Tibial nerve (tissue), 3 donors: ENCODE measurements at regions not wholly inside any gene's neighbourhood (a gene's known extent, or its start where the extent isn't known, plus 50 kb on each side); places are given as distances from the start of the nearest gene placed in this dataset.

Experiments used
- POLR2A ChIP-seq, 2 donors: fragments of 450-650 bp; IDR thresholded peaks; one replicate each; pipeline ENCODE4 v1.6.1; 2017; ENCODE audit warnings: antibody characterized with exemption in 2 of 2, mild to moderate bottlenecking in 2 of 2, moderate library complexity in 2 of 2
- TF ChIP-seq, protein P1 (sequence below), 5 experiments: fragments of 200-600 bp in 3 of 5; fragments of 450-650 bp in 2 of 5; sonication (generic) in 3 of 5; IDR thresholded peaks; one replicate each; pipeline ENCODE4 v1.5.1; 2016 to 2019; ENCODE audit warnings: antibody characterized with exemption in 5 of 5, mild to moderate bottlenecking in 3 of 5, moderate library complexity in 2 of 5

DNA sequence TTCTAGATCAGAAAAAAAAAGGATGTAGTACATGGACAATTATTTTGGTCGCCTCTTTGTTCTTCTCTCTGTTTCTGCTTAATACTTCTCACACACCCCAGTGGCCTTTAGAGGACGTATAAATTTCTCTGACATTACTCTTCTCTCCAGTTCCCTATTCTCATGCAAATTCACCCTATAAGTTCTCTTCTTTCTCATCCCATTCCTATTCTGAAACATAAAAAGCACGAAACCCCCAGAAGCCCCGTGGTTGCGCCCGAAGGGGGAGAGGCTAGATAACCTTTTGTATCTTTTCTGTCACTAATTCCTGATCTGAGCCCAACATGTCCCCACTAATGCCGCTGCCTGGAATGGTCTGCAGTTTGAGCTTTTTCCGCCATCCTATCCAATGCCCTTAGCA lies 136.9 kb downstream of the SKIDA1 start:
- TF ChIP-seq, protein P1, sequence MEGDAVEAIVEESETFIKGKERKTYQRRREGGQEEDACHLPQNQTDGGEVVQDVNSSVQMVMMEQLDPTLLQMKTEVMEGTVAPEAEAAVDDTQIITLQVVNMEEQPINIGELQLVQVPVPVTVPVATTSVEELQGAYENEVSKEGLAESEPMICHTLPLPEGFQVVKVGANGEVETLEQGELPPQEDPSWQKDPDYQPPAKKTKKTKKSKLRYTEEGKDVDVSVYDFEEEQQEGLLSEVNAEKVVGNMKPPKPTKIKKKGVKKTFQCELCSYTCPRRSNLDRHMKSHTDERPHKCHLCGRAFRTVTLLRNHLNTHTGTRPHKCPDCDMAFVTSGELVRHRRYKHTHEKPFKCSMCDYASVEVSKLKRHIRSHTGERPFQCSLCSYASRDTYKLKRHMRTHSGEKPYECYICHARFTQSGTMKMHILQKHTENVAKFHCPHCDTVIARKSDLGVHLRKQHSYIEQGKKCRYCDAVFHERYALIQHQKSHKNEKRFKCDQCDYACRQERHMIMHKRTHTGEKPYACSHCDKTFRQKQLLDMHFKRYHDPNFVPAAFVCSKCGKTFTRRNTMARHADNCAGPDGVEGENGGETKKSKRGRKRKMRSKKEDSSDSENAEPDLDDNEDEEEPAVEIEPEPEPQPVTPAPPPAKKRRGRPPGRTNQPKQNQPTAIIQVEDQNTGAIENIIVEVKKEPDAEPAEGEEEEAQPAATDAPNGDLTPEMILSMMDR (IDR thresholded peaks at IDR 0.05), result no peak
- no peak for TF ChIP-seq POLR2A (IDR thresholded peaks at IDR 0.05)
